Thyroid gland (tissue), 4 donors: ENCODE measurements at regions not wholly inside any gene's neighbourhood (a gene's known extent, or its start where the extent isn't known, plus 50 kb on each side); places are given as distances from the start of the nearest gene placed in this dataset.

Source experiments
- DNase-seq, 2 donors: peaks; one replicate each; pipeline ENCODE4 v3.0.0-alpha.2; 2019
- H3K27ac ChIP-seq, 3 donors: fragments of 200-600 bp; sonication (generic); 1 replicate in 2 of 3; 2 replicates in 1 of 3; pipeline ENCODE4 v1.5.1; 2016 to 2019; ENCODE audit warnings: mild to moderate bottlenecking in 1 of 3, moderate library complexity in 1 of 3
- H3K27me3 ChIP-seq: fragments of 200-600 bp; sonication (generic); one replicate; pipeline ENCODE4 v1.5.1; 2019
- H3K36me3 ChIP-seq, 2 donors: fragments of 200-600 bp; sonication (generic); one replicate each; pipeline ENCODE4 v1.5.1; 2016 to 2019
- H3K4me1 ChIP-seq, 2 donors: fragments of 200-600 bp; sonication (generic); one replicate each; pipeline ENCODE4 v1.5.1; 2017 to 2019
- H3K4me3 ChIP-seq, 3 donors: fragments of 200-600 bp; sonication (generic); replicated peaks in 1 of 3; 1 replicate in 2 of 3; 2 replicates in 1 of 3; pipeline ENCODE4 v1.5.1; 2016; ENCODE audit warnings: mild to moderate bottlenecking in 1 of 3
- H3K9me3 ChIP-seq: fragments of 200-600 bp; sonication (generic); one replicate; pipeline ENCODE4 v1.5.1; 2017
- CTCF ChIP-seq, 6 experiments: fragments of 200-600 bp in 3 of 6; fragments of 450-650 bp in 3 of 6; sonication (generic) in 3 of 6; IDR thresholded peaks; one replicate each; pipeline ENCODE4 v1.5.1; 2016 to 2019; ENCODE audit warnings: antibody characterized with exemption in 6 of 6, mild to moderate bottlenecking in 2 of 6, inconsistent platforms in 1 of 6, moderate library complexity in 1 of 6
- POLR2A ChIP-seq, 2 donors: fragments of 450-650 bp; IDR thresholded peaks; one replicate each; pipeline ENCODE4 v1.6.1; 2017; ENCODE audit warnings: antibody characterized with exemption in 2 of 2, mild to moderate bottlenecking in 2 of 2, moderate library complexity in 1 of 2
- WGBS, 2 donors: methylation state at CpG; one replicate each; pipeline ENCODE4 v1.1.5; 2017; 5-methylcytosine and 5-hydroxymethylcytosine counted together
- intact Hi-C: fragments of 100-400 bp; cut with DNase I; formaldehyde crosslinking; loops from one replicate; pipeline ENCODE4 v1.15.1; 2023

DNA sequence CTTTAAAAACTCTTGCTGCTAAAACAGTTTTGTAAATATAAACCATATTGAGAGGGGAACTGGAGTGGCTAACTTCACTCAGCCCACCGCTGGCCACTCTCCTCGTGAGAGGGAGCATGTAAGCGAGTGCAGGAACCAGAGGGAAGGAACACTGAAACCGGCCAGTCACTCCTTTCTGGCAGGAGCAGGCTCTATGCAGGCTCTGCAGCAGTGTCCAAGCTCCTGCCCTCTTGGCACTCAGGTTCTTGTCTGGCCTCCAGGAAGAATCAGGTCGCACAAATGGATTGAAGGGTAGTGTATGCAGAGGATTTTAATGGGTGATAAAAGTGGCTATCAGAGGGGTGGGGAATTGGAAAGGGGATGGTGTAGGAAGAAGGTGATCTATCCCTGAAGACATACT, 157.7 kb downstream of the TMX3 start:
- 81 to 87% methylated on average over 5 of the region's 5 CpGs for WGBS, 2 donors
- H3K27ac ChIP-seq, result no peak overlapping the region
- no peaks in the 10 kb centered on the region for H3K36me3 ChIP-seq
- no peak overlapping the region for H3K4me3 ChIP-seq
- DNase-seq, result no peak
- H3K4me1 ChIP-seq, result no peaks in the 10 kb centered on the region
- no peaks in the 10 kb centered on the region for H3K9me3 ChIP-seq
- no peaks in the 10 kb centered on the region for H3K27me3 ChIP-seq
- TF ChIP-seq CTCF (IDR thresholded peaks at IDR 0.05) (no peak), POLR2A (IDR thresholded peaks at IDR 0.05) (no peak)
- intact Hi-C loops, result no loop called here

DNA sequence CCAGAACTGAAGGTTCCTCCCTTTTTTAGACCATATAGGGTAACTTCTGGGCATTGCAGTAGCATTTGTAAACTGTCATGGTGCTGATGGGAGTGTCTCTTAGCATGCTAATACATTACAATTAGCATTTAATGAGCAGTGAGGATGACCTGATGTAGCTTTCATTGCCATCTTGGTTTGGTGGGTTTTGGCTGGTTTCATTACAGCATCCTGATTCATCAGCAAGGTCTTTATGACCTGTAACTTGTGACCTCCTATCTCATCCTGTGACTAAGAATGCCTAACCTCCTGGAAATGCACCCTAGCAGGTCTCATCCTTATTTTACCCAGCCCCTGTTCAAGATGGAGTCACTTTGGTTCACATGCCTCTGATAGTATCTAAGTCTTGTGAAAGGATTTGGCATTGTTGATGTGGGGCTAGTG, 159.0 kb downstream of the TMX3 start:
- H3K4me3 ChIP-seq, result no peak overlapping the region
- no peaks in the 10 kb centered on the region for H3K27me3 ChIP-seq
- H3K9me3 ChIP-seq, result no peaks in the 10 kb centered on the region
- H3K36me3 ChIP-seq, result no peaks in the 10 kb centered on the region
- DNase-seq, result no peak
- H3K4me1 ChIP-seq, result no peaks in the 10 kb centered on the region
- intact Hi-C loops, result no loop called here
- no peak overlapping the region for H3K27ac ChIP-seq
- TF ChIP-seq POLR2A (IDR thresholded peaks at IDR 0.05) (no peak), CTCF (IDR thresholded peaks at IDR 0.05) (no peak)

DNA sequence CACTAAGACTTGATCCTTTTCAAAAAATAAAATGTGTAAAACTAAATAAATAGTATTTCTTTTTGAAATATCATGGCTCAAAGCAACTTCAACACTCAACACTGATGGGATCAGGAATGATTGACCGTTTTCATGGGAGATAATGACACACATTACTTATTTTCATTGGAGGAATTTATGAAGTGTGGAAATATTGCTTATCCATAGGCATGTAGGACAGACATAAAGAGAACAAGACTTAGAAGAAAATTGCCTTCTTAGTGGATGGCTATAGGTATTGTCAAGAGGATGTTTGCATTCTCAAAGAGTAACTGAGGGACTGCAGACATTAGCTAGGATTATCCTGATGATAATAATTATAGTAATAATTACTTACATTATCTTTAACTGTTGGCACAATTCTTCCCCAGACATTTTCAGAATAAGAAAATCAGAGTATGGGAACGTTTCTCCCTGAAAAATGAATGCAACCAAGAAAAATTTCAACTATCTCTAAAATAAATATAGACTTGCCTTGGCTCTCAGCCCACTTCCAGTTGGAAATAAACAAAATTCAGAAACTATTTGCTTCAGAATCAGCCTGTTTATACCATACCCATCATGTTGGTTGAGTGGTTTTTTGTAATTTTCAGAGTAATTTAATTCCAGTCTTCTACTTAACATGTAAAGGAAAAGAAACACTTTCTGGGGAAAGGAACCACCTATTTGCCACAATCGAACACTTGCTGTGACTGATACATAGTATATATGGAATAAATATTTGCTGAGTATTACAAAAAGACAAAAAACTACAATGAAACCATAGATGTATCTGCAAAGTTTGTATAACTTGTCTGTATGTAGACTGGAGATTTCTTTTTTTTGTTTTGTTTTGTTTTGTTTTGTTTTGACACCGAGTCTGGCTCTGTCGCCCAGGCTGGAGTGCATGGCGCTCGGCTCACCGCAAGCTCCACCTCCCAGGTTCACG, 165.7 kb downstream of the TMX3 start:
- no peak for DNase-seq
- no peaks in the 10 kb centered on the region for H3K9me3 ChIP-seq
- TF ChIP-seq CTCF (IDR thresholded peaks at IDR 0.05), result no peak
- TF ChIP-seq POLR2A (IDR thresholded peaks at IDR 0.05), result no peak
- intact Hi-C loops, result no loop called here
- H3K27me3 ChIP-seq, result no peaks in the 10 kb centered on the region
- WGBS, 2 donors, result 78 to 80% methylated on average over 9 of the region's 9 CpGs
- no peak overlapping the region for H3K27ac ChIP-seq
- H3K4me1 ChIP-seq, result no peaks in the 10 kb centered on the region
- no peaks in the 10 kb centered on the region for H3K36me3 ChIP-seq
- H3K4me3 ChIP-seq, result no peak overlapping the region

DNA sequence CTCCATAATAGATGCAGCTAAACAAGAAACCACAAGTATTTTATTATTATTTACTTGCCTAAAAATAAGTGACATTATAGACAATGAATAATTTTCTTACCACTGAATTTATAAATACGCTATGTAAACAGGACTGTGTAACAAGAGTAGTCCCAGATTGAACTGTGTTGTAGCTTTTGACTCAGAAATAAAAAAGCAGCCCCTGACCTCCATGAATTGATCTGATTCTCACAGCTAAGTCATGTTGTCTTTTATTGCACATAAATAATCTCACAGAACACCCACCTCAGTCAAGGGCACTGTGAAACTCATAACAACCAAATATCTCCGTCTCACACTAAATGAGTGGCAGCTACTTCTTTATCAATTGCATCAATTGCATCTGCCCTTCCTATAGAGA, 171.6 kb downstream of the TMX3 start:
- DNase-seq, result no peak
- H3K4me3 ChIP-seq, result no peak overlapping the region
- H3K9me3 ChIP-seq, result no peaks in the 10 kb centered on the region
- H3K27ac ChIP-seq, result no peak overlapping the region
- no peak for TF ChIP-seq POLR2A (IDR thresholded peaks at IDR 0.05)
- no peak for TF ChIP-seq CTCF (IDR thresholded peaks at IDR 0.05)
- H3K27me3 ChIP-seq, result no peaks in the 10 kb centered on the region
- 84 to 87% methylated on average over 2 of the region's 2 CpGs for WGBS, 2 donors
- no peaks in the 10 kb centered on the region for H3K4me1 ChIP-seq
- intact Hi-C loops, result no loop called here
- H3K36me3 ChIP-seq, result no peaks in the 10 kb centered on the region

DNA sequence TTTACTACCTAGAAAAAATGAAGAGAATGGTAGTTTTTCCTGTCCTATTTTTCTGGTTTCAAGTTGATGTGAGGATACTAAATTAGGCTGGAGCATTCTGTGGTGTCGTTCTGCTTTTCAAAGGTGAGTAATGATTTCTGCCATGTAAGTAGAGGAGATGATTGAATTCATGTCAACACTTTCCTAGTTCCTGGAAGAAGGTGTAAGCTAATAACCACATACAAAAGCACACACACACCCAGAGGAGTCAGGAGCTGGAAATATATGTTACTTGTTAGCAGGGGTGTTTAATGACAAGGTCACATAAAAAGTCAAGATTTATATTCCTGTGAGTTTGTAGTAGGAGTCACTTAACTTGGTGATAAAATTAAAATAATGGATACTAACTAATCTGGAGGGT, 172.1 kb downstream of the TMX3 start:
- Histone ChIP-seq H3K4me1 (no peaks in the 10 kb centered on the region), H3K27ac (no peak overlapping the region), H3K9me3 (no peaks in the 10 kb centered on the region), H3K4me3 (no peak overlapping the region), H3K36me3 (no peaks in the 10 kb centered on the region), H3K27me3 (no peaks in the 10 kb centered on the region)
- DNase-seq, result no peak
- WGBS, 2 donors, result 69 to 82% methylated on average over 1 of the region's 1 CpG
- intact Hi-C loops, result no loop called here
- no peak for TF ChIP-seq POLR2A (IDR thresholded peaks at IDR 0.05)
- TF ChIP-seq CTCF (IDR thresholded peaks at IDR 0.05), result no peak
